Ureter (tissue), 1 donor: ENCODE measurements at regions not wholly inside any gene's neighbourhood (a gene's known extent, or its start where the extent isn't known, plus 50 kb on each side); places are given as distances from the start of the nearest gene placed in this dataset.

Experiments used
- DNase-seq: peaks from one replicate; pipeline ENCODE4 v3.0.0-alpha.2; 2020; ENCODE audit warnings: low spot score
- donor health status: DM: yes; HTN: yes; CAD: no.

- no peak for DNase-seq
Observed at GRCh38 chr3:107065094-107065861, 312.0 kb upstream of the CCDC54 start.

GRCh38 chr3:107067421-107067820 lies 309.8 kb upstream of the CCDC54 start:
- no peak for DNase-seq

- no peak for DNase-seq
Observed at GRCh38 chr3:107068980-107069379, 308.3 kb upstream of the CCDC54 start.

GRCh38 chr3:107076946-107077345 lies 300.3 kb upstream of the CCDC54 start:
- no peak for DNase-seq

- DNase-seq: no peak
Observed at GRCh38 chr3:107077391-107077790, 299.8 kb upstream of the CCDC54 start.

GRCh38 chr3:107082527-107082926 lies 294.7 kb upstream of the CCDC54 start:
- no peak for DNase-seq

- no peak for DNase-seq
Observed at GRCh38 chr3:107085261-107085660, 292.0 kb upstream of the CCDC54 start.

- DNase-seq: no peak
Observed at GRCh38 chr3:107092121-107092520, 285.1 kb upstream of the CCDC54 start.

- DNase-seq: no peak
Observed at GRCh38 chr3:107098864-107099263, 278.4 kb upstream of the CCDC54 start.

- no peak for DNase-seq
Observed at GRCh38 chr3:107100137-107100536, 277.1 kb upstream of the CCDC54 start.

- DNase-seq: no peak
Observed at GRCh38 chr3:107100573-107100972, 276.7 kb upstream of the CCDC54 start.

- DNase-seq: no peak
Observed at GRCh38 chr3:107103786-107104185, 273.5 kb upstream of the CCDC54 start.

GRCh38 chr3:107106316-107106715 lies 270.9 kb upstream of the CCDC54 start:
- no peak for DNase-seq

GRCh38 chr3:107106907-107107306 lies 270.3 kb upstream of the CCDC54 start:
- DNase-seq: no peak

GRCh38 chr3:107110596-107111305 lies 266.5 kb upstream of the CCDC54 start:
- no peak for DNase-seq

GRCh38 chr3:107111872-107112271 lies 265.4 kb upstream of the CCDC54 start:
- DNase-seq: no peak

- DNase-seq: no peak
Observed at GRCh38 chr3:107112356-107112755, 264.9 kb upstream of the CCDC54 start.

- no peak for DNase-seq
Observed at GRCh38 chr3:107116251-107116650, 261.0 kb upstream of the CCDC54 start.

GRCh38 chr3:107117156-107117555 lies 260.1 kb upstream of the CCDC54 start:
- DNase-seq: no peak

GRCh38 chr3:107117922-107118536 lies 259.2 kb upstream of the CCDC54 start:
- no peak for DNase-seq

- DNase-seq: no peak
Observed at GRCh38 chr3:107124885-107125284, 252.4 kb upstream of the CCDC54 start.

GRCh38 chr3:107128946-107129345 lies 248.3 kb upstream of the CCDC54 start:
- no peak for DNase-seq
